Psoas muscle (tissue), 7 donors: ENCODE measurements at regions not wholly inside any gene's neighbourhood (a gene's known extent, or its start where the extent isn't known, plus 50 kb on each side); places are given as distances from the start of the nearest gene placed in this dataset.

ENCODE experiments used
- ATAC-seq, 4 donors: fragments of 200-7000 bp; cut with Tn5 transposase; one replicate each; pipeline ENCODE4 v1.9.1; 2020; ENCODE audit warnings: moderate library complexity in 3 of 4, mild to moderate bottlenecking in 2 of 4
- DNase-seq, 2 donors: peaks; one replicate each; pipeline ENCODE4 v3.0.0-alpha.2; 2020
- H3K27ac ChIP-seq: fragments of 200-600 bp; one replicate; pipeline ENCODE4 v1.8.0; 2022
- H3K27me3 ChIP-seq, 3 donors: fragments of 200-600 bp in 1 of 3; one replicate each; pipeline versions ENCODE4 v1.6.1 to v1.8.0; 2013 to 2022; ENCODE audit warnings: low read length in 2 of 3, mild to moderate bottlenecking in 2 of 3, moderate library complexity in 1 of 3; ENCODE audit not compliant: insufficient read depth in 3 of 3
- H3K36me3 ChIP-seq, 2 donors: fragments of 200-600 bp in 1 of 2; one replicate each; pipeline versions ENCODE4 v1.6.1 to v1.8.0; 2013 to 2022; ENCODE audit warnings: low read depth in 1 of 2, mild to moderate bottlenecking in 1 of 2, moderate library complexity in 1 of 2; ENCODE audit not compliant: insufficient read depth in 1 of 2
- H3K4me1 ChIP-seq: fragments of 200-600 bp; one replicate; pipeline ENCODE4 v1.8.0; 2022
- H3K4me3 ChIP-seq: fragments of 200-600 bp; one replicate; pipeline ENCODE4 v1.8.0; 2022; ENCODE audit warnings: mild to moderate bottlenecking
- H3K9me3 ChIP-seq: fragments of 200-600 bp; one replicate; pipeline ENCODE4 v1.8.0; 2022
- CTCF ChIP-seq: fragments of 200-600 bp; IDR thresholded peaks from one replicate; pipeline ENCODE4 v1.8.0; 2022; ENCODE audit warnings: antibody characterized with exemption
- WGBS, 3 donors: extraction: QIAGEN DNeasy Blood & Tissue Kit; methylation state at CpG; one replicate each; pipeline versions ENCODE4 v1.1.6 to v1.1.7; 2013; 5-methylcytosine and 5-hydroxymethylcytosine counted together
- intact Hi-C, 2 donors: fragments of 100-400 bp; cut with DNase I; formaldehyde crosslinking; loops; one replicate each; pipeline versions ENCODE4 v1.11.0 to v1.14.2; 2022
- donor health status: healthy with polysubstance abuse.
- donor health status: DM: no; HTN: no; CAD: no; lungs with moderate emphysema.
- donor health status: Bipolar disorder and iron deficiency.
- donor health status: healthy.
- donor health status: DM: yes; HTN: yes; CAD: no.
- donor health status: DM: no; HTN: no; CAD: no.
- donor health status: DM: yes; HTN: yes; CAD: no.

- no peak overlapping the region for H3K4me3 ChIP-seq
- WGBS, 3 donors: 80 to 96% (median 82%) methylated on average over 5 of the region's 5 CpGs
- ATAC-seq (no peak), DNase-seq (no peak)
- no peaks in the 10 kb centered on the region for H3K9me3 ChIP-seq
- H3K27me3 ChIP-seq: no peaks in the 10 kb centered on the region
- no peaks in the 10 kb centered on the region for H3K36me3 ChIP-seq
- TF ChIP-seq CTCF: no peak
- no peaks in the 10 kb centered on the region for H3K4me1 ChIP-seq
- H3K27ac ChIP-seq: no peak overlapping the region
- intact Hi-C loops: loop anchor here in 1 of 2 donors (10.0 kb wide), 1 partner anchor 760 kb away; no protein-coding TSS in a partner anchor
Observed at GRCh38 chr16:79265196-79265595, 335.3 kb downstream of the MAF start.

GRCh38 chr16:79264237-79265109 lies 336.1 kb downstream of the MAF start:
- 80 to 84% (median 84%) methylated on average over 6 of the region's 6 CpGs for WGBS, 3 donors
- DNase-seq: no peak
- intact Hi-C loops: loop anchor here in 1 of 2 donors (10.0 kb wide), 1 partner anchor 760 kb away; no protein-coding TSS in a partner anchor
- H3K4me3 ChIP-seq: no peak overlapping the region
- ATAC-seq: no peak
- TF ChIP-seq CTCF: no peak
- H3K9me3 ChIP-seq: no peaks in the 10 kb centered on the region
- H3K4me1 ChIP-seq: no peaks in the 10 kb centered on the region
- no peaks in the 10 kb centered on the region for H3K36me3 ChIP-seq
- no peaks in the 10 kb centered on the region for H3K27me3 ChIP-seq
- H3K27ac ChIP-seq: no peak overlapping the region

- H3K36me3 ChIP-seq: no peaks in the 10 kb centered on the region
- ATAC-seq: no peak
Observed at GRCh38 chr16:79263425-79263824, 337.1 kb downstream of the MAF start.

More at GRCh38 chr16:79263425-79263824, 337.1 kb downstream of the MAF start:
- no peak for DNase-seq
- WGBS, 3 donors: 85 to 95% (median 93%) methylated on average over 3 of the region's 3 CpGs
- TF ChIP-seq CTCF: no peak
- intact Hi-C loops: loop anchor here in 1 of 2 donors (10.0 kb wide), 1 partner anchor 759 kb away; no protein-coding TSS in a partner anchor
- H3K4me3 ChIP-seq: no peak overlapping the region
- no peaks in the 10 kb centered on the region for H3K27me3 ChIP-seq
- H3K27ac ChIP-seq: no peak overlapping the region
- no peaks in the 10 kb centered on the region for H3K4me1 ChIP-seq
- no peaks in the 10 kb centered on the region for H3K9me3 ChIP-seq
